KMS-11 (cell line): ENCODE measurements at regions not wholly inside any gene's neighbourhood (a gene's known extent, or its start where the extent isn't known, plus 50 kb on each side); places are given as distances from the start of the nearest gene placed in this dataset.

Experiments used
- H2AFZ ChIP-seq: fragments of 200-600 bp; sonication (generic); 2 replicates; pipeline ENCODE4 v1.6.1; 2016; ENCODE audit warnings: antibody characterized with exemption, mixed run types, low read depth
- H3K27ac ChIP-seq: fragments of 200-600 bp; sonication (generic); 2 replicates; pipeline ENCODE4 v1.6.1; 2016; ENCODE audit warnings: mild to moderate bottlenecking, mixed run types
- H3K27me3 ChIP-seq: fragments of 200-600 bp; sonication (generic); 2 replicates; pipeline ENCODE4 v1.6.1; 2017; ENCODE audit warnings: mild to moderate bottlenecking, low read depth, mixed run types, moderate library complexity; ENCODE audit not compliant: insufficient read depth
- H3K36me3 ChIP-seq: fragments of 200-600 bp; sonication (generic); 2 replicates; pipeline ENCODE4 v1.6.1; 2017; ENCODE audit warnings: mild to moderate bottlenecking, mixed run types; ENCODE audit not compliant: insufficient read depth
- H3K4me1 ChIP-seq: fragments of 200-600 bp; sonication (generic); 2 replicates; pipeline ENCODE4 v1.6.1; 2016; ENCODE audit warnings: mild to moderate bottlenecking, low read depth, mixed run types; ENCODE audit not compliant: poor library complexity, severe bottlenecking
- H3K4me2 ChIP-seq: fragments of 200-600 bp; sonication (generic); 2 replicates; pipeline ENCODE4 v1.7.0; 2016; ENCODE audit warnings: mild to moderate bottlenecking, mixed run types
- H3K4me3 ChIP-seq: fragments of 200-600 bp; sonication (generic); IDR thresholded peaks from 2 replicates; pipeline ENCODE4 v1.6.1; 2017; ENCODE audit warnings: low read depth, low read length, mixed read lengths; ENCODE audit not compliant: insufficient read depth
- H3K79me2 ChIP-seq: fragments of 200-600 bp; sonication (generic); 2 replicates; pipeline ENCODE4 v1.6.1; 2016; ENCODE audit warnings: low read depth, mixed run types; ENCODE audit not compliant: insufficient read depth
- H3K9ac ChIP-seq: fragments of 200-600 bp; sonication (generic); 2 replicates; pipeline ENCODE4 v1.6.1; 2016; ENCODE audit warnings: mild to moderate bottlenecking, mixed run types
- H4K20me1 ChIP-seq: fragments of 200-600 bp; sonication (generic); 2 replicates; pipeline ENCODE4 v1.6.1; 2016; ENCODE audit warnings: mild to moderate bottlenecking, mixed run types; ENCODE audit not compliant: insufficient read depth
- TF ChIP-seq, protein P1 (sequence below): fragments of 200-600 bp; sonication (generic); conservative IDR thresholded peaks from 2 replicates; pipeline ENCODE4 v1.6.1; 2017; ENCODE audit warnings: low read depth, mild to moderate bottlenecking, antibody characterized with exemption, low read length, moderate library complexity, mixed read lengths

- no peak overlapping the region for H3K9ac ChIP-seq
- no peaks in the 10 kb centered on the region for H4K20me1 ChIP-seq
- H3K4me2 ChIP-seq: no peak overlapping the region
- H3K79me2 ChIP-seq: no peaks in the 10 kb centered on the region
- no peak overlapping the region for H2AFZ ChIP-seq
- TF ChIP-seq, protein P1, sequence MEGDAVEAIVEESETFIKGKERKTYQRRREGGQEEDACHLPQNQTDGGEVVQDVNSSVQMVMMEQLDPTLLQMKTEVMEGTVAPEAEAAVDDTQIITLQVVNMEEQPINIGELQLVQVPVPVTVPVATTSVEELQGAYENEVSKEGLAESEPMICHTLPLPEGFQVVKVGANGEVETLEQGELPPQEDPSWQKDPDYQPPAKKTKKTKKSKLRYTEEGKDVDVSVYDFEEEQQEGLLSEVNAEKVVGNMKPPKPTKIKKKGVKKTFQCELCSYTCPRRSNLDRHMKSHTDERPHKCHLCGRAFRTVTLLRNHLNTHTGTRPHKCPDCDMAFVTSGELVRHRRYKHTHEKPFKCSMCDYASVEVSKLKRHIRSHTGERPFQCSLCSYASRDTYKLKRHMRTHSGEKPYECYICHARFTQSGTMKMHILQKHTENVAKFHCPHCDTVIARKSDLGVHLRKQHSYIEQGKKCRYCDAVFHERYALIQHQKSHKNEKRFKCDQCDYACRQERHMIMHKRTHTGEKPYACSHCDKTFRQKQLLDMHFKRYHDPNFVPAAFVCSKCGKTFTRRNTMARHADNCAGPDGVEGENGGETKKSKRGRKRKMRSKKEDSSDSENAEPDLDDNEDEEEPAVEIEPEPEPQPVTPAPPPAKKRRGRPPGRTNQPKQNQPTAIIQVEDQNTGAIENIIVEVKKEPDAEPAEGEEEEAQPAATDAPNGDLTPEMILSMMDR: no peak
- no peaks in the 10 kb centered on the region for H3K36me3 ChIP-seq
- H3K4me3 ChIP-seq: no peak overlapping the region
- H3K27ac ChIP-seq: no peak overlapping the region
- H3K4me1 ChIP-seq: no peaks in the 10 kb centered on the region
- H3K27me3 ChIP-seq: no peaks in the 10 kb centered on the region
Measured at GRCh38 chr6:115854866-115855665, 205.6 kb downstream of the FRK start.

DNA sequence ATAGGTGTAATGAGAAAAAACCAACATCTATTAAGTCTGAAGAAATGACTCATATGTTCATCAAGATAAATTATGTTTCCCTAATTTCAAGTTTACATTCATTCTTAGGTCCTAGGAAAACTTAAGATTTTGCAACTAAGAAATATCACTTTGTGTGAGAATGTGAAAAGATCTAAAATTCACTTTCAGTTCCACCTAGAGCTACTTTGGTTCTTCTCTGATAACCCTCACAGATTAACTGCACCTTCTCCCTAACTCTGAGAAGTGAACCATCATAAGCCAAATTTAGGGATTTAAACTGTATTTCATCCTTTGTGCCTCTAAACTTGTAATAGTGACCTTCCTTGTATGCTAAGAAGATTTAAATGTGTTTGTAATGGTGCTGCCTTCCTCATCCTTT is 213.0 kb downstream of the FRK start:
- Histone ChIP-seq H3K4me2 (no peak overlapping the region), H3K9ac (no peak overlapping the region), H4K20me1 (no peaks in the 10 kb centered on the region), H3K4me3 (no peak overlapping the region), H2AFZ (no peak overlapping the region), H3K27ac (no peak overlapping the region), H3K4me1 (no peaks in the 10 kb centered on the region), H3K27me3 (no peaks in the 10 kb centered on the region), H3K36me3 (no peaks in the 10 kb centered on the region), H3K79me2 (no peaks in the 10 kb centered on the region)
- TF ChIP-seq, protein P1: no peak

DNA sequence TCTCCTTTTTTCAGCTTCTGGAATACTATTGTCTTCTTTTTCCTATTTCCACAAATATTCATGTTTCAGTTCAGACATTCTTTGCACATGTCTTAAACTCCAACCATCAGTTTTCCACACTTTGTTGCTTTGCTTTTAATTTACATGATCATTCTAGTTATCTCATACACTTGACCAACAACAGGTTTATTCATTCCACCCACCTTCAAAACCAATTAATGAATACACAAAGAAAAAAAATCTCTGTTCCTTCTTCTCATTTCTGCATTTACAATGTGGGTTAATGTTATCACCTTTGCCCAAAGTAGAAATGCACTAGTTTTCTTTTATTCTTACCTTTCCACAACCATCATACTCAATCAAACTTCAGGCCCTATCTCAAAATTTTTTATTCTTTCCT is 216.7 kb downstream of the FRK start:
- H3K4me2 ChIP-seq: no peak overlapping the region
- H3K79me2 ChIP-seq: no peaks in the 10 kb centered on the region
- H3K4me3 ChIP-seq: no peak overlapping the region
- H3K9ac ChIP-seq: no peak overlapping the region
- TF ChIP-seq, protein P1: no peak
- no peak overlapping the region for H3K27ac ChIP-seq
- no peak overlapping the region for H2AFZ ChIP-seq
- no peaks in the 10 kb centered on the region for H3K36me3 ChIP-seq
- H3K4me1 ChIP-seq: no peaks in the 10 kb centered on the region
- no peaks in the 10 kb centered on the region for H4K20me1 ChIP-seq
- no peaks in the 10 kb centered on the region for H3K27me3 ChIP-seq

- TF ChIP-seq, protein P1: no peak
- Histone ChIP-seq H3K9ac (no peak overlapping the region), H3K27me3 (no peaks in the 10 kb centered on the region), H3K4me3 (no peak overlapping the region), H3K4me2 (no peak overlapping the region), H3K36me3 (no peaks in the 10 kb centered on the region), H3K79me2 (no peaks in the 10 kb centered on the region), H3K27ac (no peak overlapping the region), H3K4me1 (no peaks in the 10 kb centered on the region), H2AFZ (no peak overlapping the region), H4K20me1 (no peaks in the 10 kb centered on the region)
Measured at GRCh38 chr6:115842338-115842737, 218.4 kb downstream of the FRK start.
